ENCODE measurements at regions not wholly inside any gene's neighbourhood (a gene's known extent, or its start where the extent isn't known, plus 50 kb on each side); places are given as distances from the start of the nearest gene placed in this dataset.

DNA sequence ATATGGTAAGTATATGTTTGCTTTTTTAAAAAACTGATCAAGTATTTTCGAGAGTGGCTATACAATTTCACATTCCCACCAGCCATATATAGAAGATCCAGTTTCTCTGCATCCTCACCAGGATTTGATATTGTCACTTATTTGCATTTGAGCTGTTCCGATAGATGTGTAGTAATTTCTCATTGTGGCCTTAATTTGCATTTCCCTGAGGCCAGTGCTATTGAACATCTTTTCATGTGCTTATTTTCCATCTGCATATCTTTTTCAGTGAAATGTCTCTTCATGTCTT is 72.9 kb upstream of the VASH1 start:
- no peak for TF ChIP-seq CTCF (IDR thresholded peaks at IDR 0.05; ENCODE audit: poor library complexity, severe bottlenecking)
- TF ChIP-seq EZH2 (IDR thresholded peaks at IDR 0.05; ENCODE audit: borderline replicate concordance, insufficient read depth, low read length, poor library complexity, severe bottlenecking): no peak
- TF ChIP-seq SMC3 (conservative IDR thresholded peaks at IDR 0.05; ENCODE audit: poor library complexity): no peak
- no peak for TF ChIP-seq EP300 (conservative IDR thresholded peaks at IDR 0.05; ENCODE audit: poor library complexity, severe bottlenecking)
- TF ChIP-seq, protein P1, sequence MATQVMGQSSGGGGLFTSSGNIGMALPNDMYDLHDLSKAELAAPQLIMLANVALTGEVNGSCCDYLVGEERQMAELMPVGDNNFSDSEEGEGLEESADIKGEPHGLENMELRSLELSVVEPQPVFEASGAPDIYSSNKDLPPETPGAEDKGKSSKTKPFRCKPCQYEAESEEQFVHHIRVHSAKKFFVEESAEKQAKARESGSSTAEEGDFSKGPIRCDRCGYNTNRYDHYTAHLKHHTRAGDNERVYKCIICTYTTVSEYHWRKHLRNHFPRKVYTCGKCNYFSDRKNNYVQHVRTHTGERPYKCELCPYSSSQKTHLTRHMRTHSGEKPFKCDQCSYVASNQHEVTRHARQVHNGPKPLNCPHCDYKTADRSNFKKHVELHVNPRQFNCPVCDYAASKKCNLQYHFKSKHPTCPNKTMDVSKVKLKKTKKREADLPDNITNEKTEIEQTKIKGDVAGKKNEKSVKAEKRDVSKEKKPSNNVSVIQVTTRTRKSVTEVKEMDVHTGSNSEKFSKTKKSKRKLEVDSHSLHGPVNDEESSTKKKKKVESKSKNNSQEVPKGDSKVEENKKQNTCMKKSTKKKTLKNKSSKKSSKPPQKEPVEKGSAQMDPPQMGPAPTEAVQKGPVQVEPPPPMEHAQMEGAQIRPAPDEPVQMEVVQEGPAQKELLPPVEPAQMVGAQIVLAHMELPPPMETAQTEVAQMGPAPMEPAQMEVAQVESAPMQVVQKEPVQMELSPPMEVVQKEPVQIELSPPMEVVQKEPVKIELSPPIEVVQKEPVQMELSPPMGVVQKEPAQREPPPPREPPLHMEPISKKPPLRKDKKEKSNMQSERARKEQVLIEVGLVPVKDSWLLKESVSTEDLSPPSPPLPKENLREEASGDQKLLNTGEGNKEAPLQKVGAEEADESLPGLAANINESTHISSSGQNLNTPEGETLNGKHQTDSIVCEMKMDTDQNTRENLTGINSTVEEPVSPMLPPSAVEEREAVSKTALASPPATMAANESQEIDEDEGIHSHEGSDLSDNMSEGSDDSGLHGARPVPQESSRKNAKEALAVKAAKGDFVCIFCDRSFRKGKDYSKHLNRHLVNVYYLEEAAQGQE (IDR thresholded peaks at IDR 0.05; ENCODE audit: borderline replicate concordance): no peak
- no peak for TF ChIP-seq POLR2AphosphoS5 (IDR thresholded peaks at IDR 0.05)
- no peak for TF ChIP-seq TAF1 (IDR thresholded peaks at IDR 0.05; ENCODE audit: low read depth)
- no peak for TF ChIP-seq RAD21 (conservative IDR thresholded peaks at IDR 0.05)
- no peak for TF ChIP-seq MXI1 (conservative IDR thresholded peaks at IDR 0.05; ENCODE audit: poor library complexity, severe bottlenecking)

Data from neural cell (in vitro differentiated cells).